ENCODE measurements at regions not wholly inside any gene's neighbourhood (a gene's known extent, or its start where the extent isn't known, plus 50 kb on each side); places are given as distances from the start of the nearest gene placed in this dataset.

DNA sequence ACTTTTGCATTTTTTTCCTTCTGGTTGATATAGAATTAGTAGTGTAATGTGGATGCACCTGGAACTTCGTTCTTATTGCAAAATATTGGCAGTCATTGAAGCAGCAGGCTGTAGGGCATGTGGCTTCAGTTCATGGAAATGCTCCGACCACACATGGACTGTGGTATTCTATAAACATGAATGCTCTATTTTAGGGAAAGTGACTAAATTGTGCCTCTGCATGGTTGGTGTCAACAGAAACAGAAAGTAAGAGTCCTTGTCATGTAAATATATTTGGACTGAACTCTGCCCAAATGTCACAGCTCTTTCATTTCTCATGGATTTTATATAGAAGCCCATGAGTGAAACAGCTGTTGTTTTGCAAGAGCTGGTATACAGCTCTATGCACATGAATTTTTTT is 917.0 kb downstream of the LRFN5 start:
- no peak overlapping the region for H3K4me3 Mint-ChIP-seq
- DNase-seq (ENCODE audit: low read depth, low spot score), result no peak
- no peaks in the 10 kb centered on the region for H3K36me3 Mint-ChIP-seq (ENCODE audit: low read depth)
- no peak overlapping the region for H3K27ac Mint-ChIP-seq (ENCODE audit: unreplicated experiment)
- H3K9me3 Mint-ChIP-seq, result no peaks in the 10 kb centered on the region
- H3K27me3 Mint-ChIP-seq (ENCODE audit: low read depth), result no peaks in the 10 kb centered on the region
- TF ChIP-seq, protein P1, sequence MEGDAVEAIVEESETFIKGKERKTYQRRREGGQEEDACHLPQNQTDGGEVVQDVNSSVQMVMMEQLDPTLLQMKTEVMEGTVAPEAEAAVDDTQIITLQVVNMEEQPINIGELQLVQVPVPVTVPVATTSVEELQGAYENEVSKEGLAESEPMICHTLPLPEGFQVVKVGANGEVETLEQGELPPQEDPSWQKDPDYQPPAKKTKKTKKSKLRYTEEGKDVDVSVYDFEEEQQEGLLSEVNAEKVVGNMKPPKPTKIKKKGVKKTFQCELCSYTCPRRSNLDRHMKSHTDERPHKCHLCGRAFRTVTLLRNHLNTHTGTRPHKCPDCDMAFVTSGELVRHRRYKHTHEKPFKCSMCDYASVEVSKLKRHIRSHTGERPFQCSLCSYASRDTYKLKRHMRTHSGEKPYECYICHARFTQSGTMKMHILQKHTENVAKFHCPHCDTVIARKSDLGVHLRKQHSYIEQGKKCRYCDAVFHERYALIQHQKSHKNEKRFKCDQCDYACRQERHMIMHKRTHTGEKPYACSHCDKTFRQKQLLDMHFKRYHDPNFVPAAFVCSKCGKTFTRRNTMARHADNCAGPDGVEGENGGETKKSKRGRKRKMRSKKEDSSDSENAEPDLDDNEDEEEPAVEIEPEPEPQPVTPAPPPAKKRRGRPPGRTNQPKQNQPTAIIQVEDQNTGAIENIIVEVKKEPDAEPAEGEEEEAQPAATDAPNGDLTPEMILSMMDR (conservative IDR thresholded peaks at IDR 0.05), result no peak
- peaks cover 11% of the 10 kb centered on the region for H3K4me1 Mint-ChIP-seq

DNA sequence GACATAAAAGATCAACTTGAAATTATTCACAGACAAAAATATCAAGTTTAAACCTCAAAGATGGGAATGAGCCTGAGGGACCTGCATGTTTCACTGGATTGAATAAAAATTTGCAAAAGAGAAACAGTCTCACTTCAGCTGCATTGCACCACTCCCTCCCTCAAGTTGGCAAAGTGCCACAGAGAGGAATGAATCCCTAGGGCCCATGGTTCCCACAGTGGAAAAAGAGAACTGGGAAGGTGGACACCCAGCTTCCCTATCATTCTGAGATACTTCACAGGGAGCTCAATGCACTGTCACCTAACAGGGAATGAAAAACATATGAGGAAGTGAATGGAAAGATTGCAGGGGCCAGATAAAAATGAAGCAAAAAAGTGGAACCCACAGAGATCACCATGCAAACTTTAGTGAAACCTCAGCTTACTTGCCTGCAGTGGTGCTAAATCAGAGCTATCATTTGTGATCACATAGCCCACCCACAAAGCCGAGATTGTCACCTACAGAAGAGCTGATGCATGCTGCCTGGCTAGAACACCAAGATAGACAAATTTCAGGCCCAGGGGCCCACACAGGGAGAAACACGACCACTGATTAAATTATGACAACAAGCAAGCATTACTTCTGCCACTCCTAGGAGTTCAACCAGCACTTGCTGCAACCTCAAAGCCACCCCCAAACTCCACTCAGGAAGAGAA is 911.3 kb downstream of the LRFN5 start:
- no peak for DNase-seq (ENCODE audit: low read depth, low spot score)
- TF ChIP-seq, protein P1 (conservative IDR thresholded peaks at IDR 0.05), result no peak
- H3K27me3 Mint-ChIP-seq (ENCODE audit: low read depth), result no peaks in the 10 kb centered on the region
- H3K9me3 Mint-ChIP-seq, result no peaks in the 10 kb centered on the region
- no peak overlapping the region for H3K27ac Mint-ChIP-seq (ENCODE audit: unreplicated experiment)
- no peaks in the 10 kb centered on the region for H3K36me3 Mint-ChIP-seq (ENCODE audit: low read depth)
- H3K4me1 Mint-ChIP-seq, result no peaks in the 10 kb centered on the region
- no peak overlapping the region for H3K4me3 Mint-ChIP-seq

DNA sequence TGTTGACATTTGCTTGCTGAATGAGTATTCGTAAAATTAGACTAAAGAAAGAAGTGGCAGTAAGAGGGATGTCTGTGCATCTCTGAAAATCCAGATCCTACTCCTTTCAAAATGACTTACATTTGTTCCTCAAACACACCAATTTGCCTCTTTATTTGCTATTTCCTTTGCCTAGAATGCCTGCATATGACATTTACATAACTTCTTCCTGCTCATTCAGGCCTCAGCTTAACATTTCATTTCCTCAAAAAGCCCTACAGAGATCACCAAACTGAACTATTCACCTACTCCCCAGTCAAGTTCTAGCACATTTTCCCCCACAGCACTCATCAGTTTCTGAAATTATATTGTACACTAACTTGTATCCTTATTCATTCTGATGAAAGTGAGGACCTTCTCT is 907.2 kb downstream of the LRFN5 start:
- Mint-ChIP-seq H3K4me3 (no peak overlapping the region), H3K36me3 (ENCODE audit: low read depth) (no peaks in the 10 kb centered on the region), H3K4me1 (no peaks in the 10 kb centered on the region), H3K27ac (ENCODE audit: unreplicated experiment) (peak overlapping the region; percentile 58), H3K27me3 (ENCODE audit: low read depth) (no peaks in the 10 kb centered on the region), H3K9me3 (peaks cover 4% of the 10 kb centered on the region)
- TF ChIP-seq, protein P1 (conservative IDR thresholded peaks at IDR 0.05), result no peak
- DNase-seq (ENCODE audit: low read depth, low spot score), result no peak

DNA sequence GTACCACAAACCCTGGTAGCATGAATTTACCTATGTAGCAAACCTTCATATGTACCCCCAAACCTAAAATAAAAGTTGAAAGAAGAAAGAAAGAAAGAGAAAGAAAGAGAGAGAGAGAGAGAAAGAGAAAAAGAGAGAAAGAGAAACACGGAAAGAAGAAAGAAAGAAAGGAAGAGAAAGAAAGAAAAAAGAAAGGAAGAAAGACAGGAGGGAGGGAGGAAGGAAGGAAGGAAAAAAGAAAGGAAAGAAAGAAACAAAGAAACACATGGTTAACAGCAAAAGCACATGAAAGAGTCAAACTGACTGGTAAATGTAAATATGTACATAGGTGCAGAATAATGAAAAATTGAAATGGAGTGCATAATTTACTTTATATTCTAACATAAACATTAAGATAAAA is 903.4 kb downstream of the LRFN5 start:
- DNase-seq (ENCODE audit: low read depth, low spot score), result no peak
- Mint-ChIP-seq H3K9me3 (peaks cover 6% of the 10 kb centered on the region), H3K27me3 (ENCODE audit: low read depth) (no peaks in the 10 kb centered on the region), H3K4me1 (no peaks in the 10 kb centered on the region), H3K36me3 (ENCODE audit: low read depth) (no peaks in the 10 kb centered on the region), H3K27ac (ENCODE audit: unreplicated experiment) (peak overlapping the region; percentile 12), H3K4me3 (no peak overlapping the region)
- TF ChIP-seq, protein P1 (conservative IDR thresholded peaks at IDR 0.05), result no peak

DNA sequence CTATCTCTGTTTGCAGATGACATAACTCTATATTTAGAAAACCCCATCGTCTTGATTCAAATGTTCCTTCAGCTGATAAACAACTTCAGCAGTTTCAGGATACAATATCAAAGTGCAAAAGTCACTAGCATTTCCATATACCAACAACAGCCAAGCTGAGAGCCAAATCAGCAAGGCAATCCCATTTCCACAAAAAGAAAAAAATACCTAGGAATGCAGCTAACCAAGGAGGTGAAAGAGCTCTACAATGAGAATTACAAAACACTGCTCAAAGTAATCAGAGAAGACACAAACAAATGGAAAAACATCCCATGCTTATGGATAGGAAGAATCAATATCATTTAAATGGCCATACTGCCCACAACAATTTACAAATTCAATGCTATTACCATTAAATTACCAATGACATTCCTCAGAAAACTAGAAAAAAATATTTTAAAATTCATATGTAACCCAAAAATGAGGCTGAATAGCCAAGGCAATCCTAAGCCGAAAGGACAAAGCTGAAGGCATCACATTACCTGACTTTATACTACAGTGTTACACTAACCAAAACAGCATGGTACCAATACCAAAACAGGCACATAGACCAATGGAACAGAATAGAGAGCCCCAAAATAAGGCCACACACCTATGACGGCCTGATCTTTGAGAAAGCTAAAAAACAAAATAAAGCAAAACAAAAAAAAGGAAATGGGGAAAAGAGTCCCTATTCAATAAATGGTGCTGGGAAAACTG is 901.7 kb downstream of the LRFN5 start:
- Mint-ChIP-seq H3K4me1 (no peaks in the 10 kb centered on the region), H3K36me3 (ENCODE audit: low read depth) (no peaks in the 10 kb centered on the region), H3K4me3 (no peak overlapping the region), H3K27ac (ENCODE audit: unreplicated experiment) (no peak overlapping the region), H3K9me3 (peaks cover 6% of the 10 kb centered on the region), H3K27me3 (ENCODE audit: low read depth) (no peaks in the 10 kb centered on the region)
- no peak for DNase-seq (ENCODE audit: low read depth, low spot score)
- TF ChIP-seq, protein P1 (conservative IDR thresholded peaks at IDR 0.05), result no peak

Data from neural crest cell (in vitro differentiated cells).